Loucy (cell line): ENCODE measurements at regions not wholly inside any gene's neighbourhood (a gene's known extent, or its start where the extent isn't known, plus 50 kb on each side); places are given as distances from the start of the nearest gene placed in this dataset.

Source experiments
- CTCF ChIP-seq: fragments of 200-600 bp; sonication (generic); conservative IDR thresholded peaks from 2 replicates; pipeline ENCODE4 v1.5.1; 2014; ENCODE audit warnings: mild to moderate bottlenecking, antibody characterized with exemption, low read length
- EZH2phosphoT487 ChIP-seq: fragments of 200-600 bp; IDR thresholded peaks from 2 replicates; pipeline ENCODE4 v1.6.1; 2018; ENCODE audit warnings: antibody characterized with exemption, mild to moderate bottlenecking, moderate library complexity, borderline replicate concordance

- TF ChIP-seq CTCF (no peak), EZH2phosphoT487 (no peak)
These were observed 259.2 kb downstream of the TJP1 start for GRCh38 chr15:29563112-29563511.
